A172 (cell line): ENCODE measurements at regions not wholly inside any gene's neighbourhood (a gene's known extent, or its start where the extent isn't known, plus 50 kb on each side); places are given as distances from the start of the nearest gene placed in this dataset.

Experiments
- DNase-seq: peaks from one replicate; pipeline ENCODE4 v3.0.0-alpha.2; 2015; ENCODE audit warnings: low spot score

- no peak for DNase-seq
Observed at GRCh38 chr14:98694541-98694940, 577.5 kb downstream of the BCL11B start.

GRCh38 chr14:98695809-98696208, 576.2 kb downstream of the BCL11B start:
- no peak for DNase-seq

GRCh38 chr14:98698341-98698740, 573.7 kb downstream of the BCL11B start:
- DNase-seq, result no peak

- DNase-seq, result no peak
Observed at GRCh38 chr14:98700748-98701147, 571.2 kb downstream of the BCL11B start.

- DNase-seq, result no peak
Observed at GRCh38 chr14:98701377-98701776, 570.6 kb downstream of the BCL11B start.

- DNase-seq, result no peak
Observed at GRCh38 chr14:98704441-98704840, 567.6 kb downstream of the BCL11B start.

GRCh38 chr14:98705871-98706300, 566.1 kb downstream of the BCL11B start:
- no peak for DNase-seq

GRCh38 chr14:98707522-98707921, 564.5 kb downstream of the BCL11B start:
- DNase-seq, result no peak

GRCh38 chr14:98708555-98708954, 563.4 kb downstream of the BCL11B start:
- DNase-seq, result no peak

- no peak for DNase-seq
Observed at GRCh38 chr14:98711453-98711852, 560.5 kb downstream of the BCL11B start.

- no peak for DNase-seq
Observed at GRCh38 chr14:98714626-98715425, 557.2 kb downstream of the BCL11B start.

- DNase-seq, result no peak
Observed at GRCh38 chr14:98716133-98716532, 555.9 kb downstream of the BCL11B start.

- no peak for DNase-seq
Observed at GRCh38 chr14:98721061-98721460, 550.9 kb downstream of the BCL11B start.

- DNase-seq, result no peak
Observed at GRCh38 chr14:98724734-98725133, 547.3 kb downstream of the BCL11B start.

- DNase-seq, result no peak
Observed at GRCh38 chr14:98725191-98725590, 546.8 kb downstream of the BCL11B start.

- DNase-seq, result no peak
Observed at GRCh38 chr14:98725676-98726075, 546.3 kb downstream of the BCL11B start.

GRCh38 chr14:98726585-98727405, 545.2 kb downstream of the BCL11B start:
- no peak for DNase-seq

GRCh38 chr14:98728024-98728423, 544.0 kb downstream of the BCL11B start:
- DNase-seq, result no peak

GRCh38 chr14:98728836-98729235, 543.2 kb downstream of the BCL11B start:
- DNase-seq, result no peak

GRCh38 chr14:98731286-98731685, 540.7 kb downstream of the BCL11B start:
- no peak for DNase-seq

- DNase-seq, result no peak
Observed at GRCh38 chr14:98731701-98732100, 540.3 kb downstream of the BCL11B start.

- DNase-seq, result no peak
Observed at GRCh38 chr14:98733536-98733935, 538.5 kb downstream of the BCL11B start.
